MM.1S (cell line): ENCODE measurements at regions not wholly inside any gene's neighbourhood (a gene's known extent, or its start where the extent isn't known, plus 50 kb on each side); places are given as distances from the start of the nearest gene placed in this dataset.

Experiments
- DNase-seq: peaks from one replicate; pipeline ENCODE4 v3.0.0-alpha.2; 2015
- H2AFZ ChIP-seq: fragments of 300-600 bp; sonication (generic); 2 replicates; pipeline ENCODE4 v1.6.0; 2016; ENCODE audit warnings: antibody characterized with exemption, low read length
- H3F3A ChIP-seq: fragments of 300-600 bp; sonication (generic); 2 replicates; pipeline ENCODE4 v1.6.1; 2016; ENCODE audit warnings: mild to moderate bottlenecking, antibody characterized with exemption, low read length, moderate library complexity, mixed read lengths; ENCODE audit not compliant: insufficient read depth
- H3K27ac ChIP-seq: fragments of 300-600 bp; sonication (generic); 2 replicates; pipeline ENCODE4 v1.5.1; 2016; ENCODE audit warnings: mild to moderate bottlenecking, low read length
- H3K27me3 ChIP-seq: fragments of 300-600 bp; sonication (generic); replicated peaks from 2 replicates; pipeline ENCODE4 v1.6.0; 2016; ENCODE audit warnings: low read length; ENCODE audit not compliant: insufficient read depth
- H3K36me3 ChIP-seq: fragments of 300-600 bp; sonication (generic); replicated peaks from 2 replicates; pipeline ENCODE4 v1.6.1; 2016; ENCODE audit warnings: mild to moderate bottlenecking, low read length, mixed read lengths; ENCODE audit not compliant: insufficient read depth
- H3K4me1 ChIP-seq: fragments of 300-600 bp; sonication (generic); 2 replicates; pipeline ENCODE4 v1.6.1; 2016; ENCODE audit warnings: low read length, mixed read lengths
- H3K4me2 ChIP-seq: fragments of 300-600 bp; sonication (generic); 2 replicates; pipeline ENCODE4 v1.6.0; 2016; ENCODE audit warnings: low read depth, low read length
- H3K4me3 ChIP-seq: fragments of 300-600 bp; sonication (generic); 2 replicates; pipeline ENCODE4 v1.5.1; 2016; ENCODE audit warnings: low read length, mixed read lengths
- H3K79me2 ChIP-seq: fragments of 300-600 bp; sonication (generic); 2 replicates; pipeline ENCODE4 v1.6.1; 2016; ENCODE audit warnings: mixed run types, low read length, mixed read lengths
- H3K9ac ChIP-seq: fragments of 300-600 bp; sonication (generic); 2 replicates; pipeline ENCODE4 v1.6.1; 2016; ENCODE audit warnings: low read length, mixed read lengths
- H3K9me2 ChIP-seq: fragments of 300-600 bp; sonication (generic); replicated peaks from 2 replicates; pipeline ENCODE4 v1.6.1; 2016; ENCODE audit warnings: mild to moderate bottlenecking, low read length, mixed read lengths; ENCODE audit not compliant: insufficient read depth
- H3K9me3 ChIP-seq: fragments of 300-600 bp; sonication (generic); replicated peaks from 2 replicates; pipeline ENCODE4 v1.6.1; 2016; ENCODE audit warnings: mild to moderate bottlenecking, low read length, mixed read lengths; ENCODE audit not compliant: insufficient read depth
- H4K20me1 ChIP-seq: fragments of 300-600 bp; sonication (generic); 2 replicates; pipeline ENCODE4 v1.6.1; 2016; ENCODE audit warnings: mild to moderate bottlenecking, low read length, moderate library complexity, mixed read lengths; ENCODE audit not compliant: insufficient read depth
- CTCF ChIP-seq: fragments of 300-600 bp; sonication (generic); IDR thresholded peaks from 2 replicates; pipeline ENCODE4 v1.5.1; 2016; ENCODE audit warnings: antibody characterized with exemption, low read length, mixed read lengths
- EZH2 ChIP-seq: fragments of 300-600 bp; sonication (generic); optimal IDR thresholded peaks from 2 replicates; pipeline ENCODE3; 2017; ENCODE audit warnings: low read depth, mild to moderate bottlenecking, antibody characterized with exemption, low read length, mixed read lengths
- EZH2phosphoT487 ChIP-seq: fragments of 300-600 bp; sonication (generic); IDR thresholded peaks from 2 replicates; pipeline ENCODE4 v1.6.1; 2018; ENCODE audit warnings: antibody characterized with exemption, low read length

GRCh38 chr13:42394711-42395085, 122.7 kb downstream of the AKAP11 start:
- H2AFZ ChIP-seq = no peak overlapping the region
- no peaks in the 10 kb centered on the region for H3K9me2 ChIP-seq
- no peak overlapping the region for H3K4me2 ChIP-seq
- H3K9me3 ChIP-seq = no peaks in the 10 kb centered on the region
- H3K4me3 ChIP-seq = no peak overlapping the region
- no peak overlapping the region for H3K27ac ChIP-seq
- H3K27me3 ChIP-seq = no peaks in the 10 kb centered on the region
- no peaks in the 10 kb centered on the region for H3K4me1 ChIP-seq
- DNase-seq = no peak
- H3K36me3 ChIP-seq = no peaks in the 10 kb centered on the region
- TF ChIP-seq EZH2 (no peak), CTCF (no peak), EZH2phosphoT487 (no peak)
- no peaks in the 10 kb centered on the region for H3F3A ChIP-seq
- no peak overlapping the region for H3K9ac ChIP-seq
- H3K79me2 ChIP-seq = no peaks in the 10 kb centered on the region
- no peaks in the 10 kb centered on the region for H4K20me1 ChIP-seq

- Histone ChIP-seq H2AFZ (no peak overlapping the region), H3K4me2 (no peak overlapping the region), H3K27me3 (no peaks in the 10 kb centered on the region), H3K79me2 (no peaks in the 10 kb centered on the region), H3K9me2 (no peaks in the 10 kb centered on the region), H3K9ac (no peak overlapping the region), H3K9me3 (no peaks in the 10 kb centered on the region), H3K4me3 (no peak overlapping the region), H4K20me1 (no peaks in the 10 kb centered on the region), H3K36me3 (no peaks in the 10 kb centered on the region), H3K4me1 (no peaks in the 10 kb centered on the region), H3F3A (no peaks in the 10 kb centered on the region), H3K27ac (no peak overlapping the region)
- DNase-seq = no peak
- no peak for TF ChIP-seq EZH2
- no peak for TF ChIP-seq EZH2phosphoT487
- no peak for TF ChIP-seq CTCF
These were observed 123.3 kb downstream of the AKAP11 start for GRCh38 chr13:42395086-42395821.

GRCh38 chr13:42396501-42396900, 124.5 kb downstream of the AKAP11 start:
- H3K27me3 ChIP-seq = no peaks in the 10 kb centered on the region
- no peak overlapping the region for H2AFZ ChIP-seq
- H3K4me2 ChIP-seq = no peak overlapping the region
- no peaks in the 10 kb centered on the region for H3K9me2 ChIP-seq
- H3K9me3 ChIP-seq = no peaks in the 10 kb centered on the region
- H3K27ac ChIP-seq = peak overlapping the region; percentile 18; the same call in 1 of the 2 replicates
- H3K36me3 ChIP-seq = no peaks in the 10 kb centered on the region
- no peaks in the 10 kb centered on the region for H3K4me1 ChIP-seq
- H3K9ac ChIP-seq = no peak overlapping the region
- TF ChIP-seq EZH2phosphoT487 (no peak), CTCF (no peak), EZH2 (no peak)
- H3F3A ChIP-seq = no peaks in the 10 kb centered on the region
- no peaks in the 10 kb centered on the region for H4K20me1 ChIP-seq
- no peak for DNase-seq
- H3K4me3 ChIP-seq = no peak overlapping the region
- H3K79me2 ChIP-seq = no peaks in the 10 kb centered on the region
